HUES6 (cell line): ENCODE measurements at regions not wholly inside any gene's neighbourhood (a gene's known extent, or its start where the extent isn't known, plus 50 kb on each side); places are given as distances from the start of the nearest gene placed in this dataset.

Source experiments
- H3K27ac ChIP-seq: 2 replicates; pipeline ENCODE4 v1.7.0; 2013; ENCODE audit warnings: low read depth, mild to moderate bottlenecking, low read length, inconsistent platforms
- H3K27me3 ChIP-seq: 2 replicates; pipeline ENCODE4 v1.6.1; 2013; ENCODE audit warnings: low read length; ENCODE audit not compliant: control insufficient read depth, insufficient read depth
- H3K36me3 ChIP-seq: 2 replicates; pipeline ENCODE4 v1.6.1; 2013; ENCODE audit warnings: low read length; ENCODE audit not compliant: control insufficient read depth, insufficient read depth
- H3K4me1 ChIP-seq: 2 replicates; pipeline ENCODE4 v1.6.1; 2013; ENCODE audit warnings: low read length; ENCODE audit not compliant: control insufficient read depth, insufficient read depth
- H3K4me3 ChIP-seq: 2 replicates; pipeline ENCODE4 v1.5.1; 2013; ENCODE audit warnings: low read depth, low read length
- H3K9ac ChIP-seq: one replicate; pipeline ENCODE4 v1.6.1; 2013; ENCODE audit warnings: mild to moderate bottlenecking, low read length
- H3K9me3 ChIP-seq: 2 replicates; pipeline ENCODE4 v1.6.1; 2013; ENCODE audit warnings: low read depth, low read length; ENCODE audit not compliant: control insufficient read depth, insufficient read depth

GRCh38 chr6:79431537-79431933 lies 105.7 kb downstream of the LCA5 start:
- Histone ChIP-seq H3K9ac (no peak overlapping the region), H3K36me3 (no peaks in the 10 kb centered on the region), H3K9me3 (no peaks in the 10 kb centered on the region), H3K4me1 (peaks cover 8% of the 10 kb centered on the region; the same call in 1 of the 2 replicates), H3K4me3 (no peak overlapping the region), H3K27ac (no peak overlapping the region), H3K27me3 (no peaks in the 10 kb centered on the region)

GRCh38 chr6:79430913-79431536 lies 106.2 kb downstream of the LCA5 start:
- no peaks in the 10 kb centered on the region for H3K36me3 ChIP-seq
- H3K27ac ChIP-seq: no peak overlapping the region

GRCh38 chr6:79427721-79428120 lies 109.5 kb downstream of the LCA5 start:
- H3K4me3 ChIP-seq: no peak overlapping the region
- no peaks in the 10 kb centered on the region for H3K36me3 ChIP-seq
- H3K27me3 ChIP-seq: no peaks in the 10 kb centered on the region
- peaks cover 8% of the 10 kb centered on the region; the same call in 1 of the 2 replicates for H3K4me1 ChIP-seq
- no peaks in the 10 kb centered on the region for H3K9me3 ChIP-seq
- H3K9ac ChIP-seq: no peak overlapping the region
- H3K27ac ChIP-seq: no peak overlapping the region

More at GRCh38 chr6:79430913-79431536, 106.2 kb downstream of the LCA5 start:
- no peak overlapping the region for H3K4me3 ChIP-seq
- peaks cover 8% of the 10 kb centered on the region; the same call in 1 of the 2 replicates for H3K4me1 ChIP-seq
- no peak overlapping the region for H3K9ac ChIP-seq
- H3K27me3 ChIP-seq: no peaks in the 10 kb centered on the region
- no peaks in the 10 kb centered on the region for H3K9me3 ChIP-seq

GRCh38 chr6:79426625-79427278 lies 110.5 kb downstream of the LCA5 start:
- H3K9me3 ChIP-seq: no peaks in the 10 kb centered on the region
- no peaks in the 10 kb centered on the region for H3K36me3 ChIP-seq
- no peak overlapping the region for H3K4me3 ChIP-seq
- no peak overlapping the region for H3K9ac ChIP-seq
- H3K27me3 ChIP-seq: no peaks in the 10 kb centered on the region
- peaks cover 8% of the 10 kb centered on the region; the same call in 1 of the 2 replicates for H3K4me1 ChIP-seq
- no peak overlapping the region for H3K27ac ChIP-seq

- Histone ChIP-seq H3K4me1 (peaks cover 8% of the 10 kb centered on the region; the same call in 1 of the 2 replicates), H3K9me3 (no peaks in the 10 kb centered on the region), H3K9ac (no peak overlapping the region), H3K36me3 (no peaks in the 10 kb centered on the region), H3K27ac (no peak overlapping the region), H3K27me3 (no peaks in the 10 kb centered on the region), H3K4me3 (no peak overlapping the region)
These were observed 111.5 kb downstream of the LCA5 start for GRCh38 chr6:79425589-79426311.

GRCh38 chr6:79423216-79423615 lies 114.0 kb downstream of the LCA5 start:
- Histone ChIP-seq H3K27me3 (no peaks in the 10 kb centered on the region), H3K9me3 (no peaks in the 10 kb centered on the region), H3K27ac (no peak overlapping the region), H3K4me3 (no peak overlapping the region), H3K36me3 (no peaks in the 10 kb centered on the region), H3K9ac (no peak overlapping the region), H3K4me1 (no peaks in the 10 kb centered on the region)

GRCh38 chr6:79422666-79423065 lies 114.6 kb downstream of the LCA5 start:
- no peaks in the 10 kb centered on the region for H3K36me3 ChIP-seq
- no peak overlapping the region for H3K9ac ChIP-seq
- H3K4me3 ChIP-seq: no peak overlapping the region
- no peaks in the 10 kb centered on the region for H3K4me1 ChIP-seq
- H3K9me3 ChIP-seq: no peaks in the 10 kb centered on the region
- H3K27me3 ChIP-seq: no peaks in the 10 kb centered on the region
- H3K27ac ChIP-seq: no peak overlapping the region

GRCh38 chr6:79421707-79422484 lies 115.3 kb downstream of the LCA5 start:
- no peak overlapping the region for H3K4me3 ChIP-seq
- H3K27me3 ChIP-seq: no peaks in the 10 kb centered on the region
- H3K4me1 ChIP-seq: no peaks in the 10 kb centered on the region
- no peak overlapping the region for H3K27ac ChIP-seq
- no peak overlapping the region for H3K9ac ChIP-seq
- H3K9me3 ChIP-seq: no peaks in the 10 kb centered on the region
- H3K36me3 ChIP-seq: no peaks in the 10 kb centered on the region

GRCh38 chr6:79421001-79421411 lies 116.2 kb downstream of the LCA5 start:
- Histone ChIP-seq H3K4me3 (no peak overlapping the region), H3K27me3 (no peaks in the 10 kb centered on the region), H3K4me1 (no peaks in the 10 kb centered on the region), H3K9ac (no peak overlapping the region), H3K27ac (no peak overlapping the region), H3K36me3 (no peaks in the 10 kb centered on the region), H3K9me3 (no peaks in the 10 kb centered on the region)

GRCh38 chr6:79420054-79420453 lies 117.2 kb downstream of the LCA5 start:
- Histone ChIP-seq H3K4me1 (no peaks in the 10 kb centered on the region), H3K27ac (no peak overlapping the region), H3K27me3 (no peaks in the 10 kb centered on the region), H3K9ac (no peak overlapping the region), H3K4me3 (no peak overlapping the region), H3K36me3 (no peaks in the 10 kb centered on the region), H3K9me3 (no peaks in the 10 kb centered on the region)
